IMR-90 (cell line): ENCODE measurements at regions not wholly inside any gene's neighbourhood (a gene's known extent, or its start where the extent isn't known, plus 50 kb on each side); places are given as distances from the start of the nearest gene placed in this dataset.

Experiments used
- ATAC-seq: fragments of 200-7000 bp; cut with Tn5 transposase; 2 replicates; pipeline ENCODE4 v1.9.1; 2020; ENCODE audit warnings: low read depth, mild to moderate bottlenecking, moderate library complexity
- BruUV-seq: library from RNA; stranded (reverse); fragments of 400-500 nt; replicated peaks from 2 replicates; lab custom pipeline; 2021; lab: Mats Ljungman, UMichigan
- CTCF ChIA-PET: fragments of 300-600 bp; formaldehyde crosslinking; extraction: SDS; loops from one replicate; lab custom pipeline; 2021; ENCODE audit warnings: antibody characterized with exemption; lab: Yijun Ruan, JAX
- POLR2A ChIA-PET: fragments of 300-600 bp; sonication (Branson Sonifier 250); formaldehyde crosslinking; loops from one replicate; lab custom pipeline; 2022; ENCODE audit warnings: antibody characterized with exemption; ENCODE audit not compliant: unreplicated experiment; lab: Charles Lee
- DNase-seq: peaks from one replicate; pipeline ENCODE4 v3.0.0; 2013
- H2AFZ ChIP-seq: replicated peaks from 2 replicates; pipeline ENCODE3; 2013; ENCODE audit warnings: low read length, mild to moderate bottlenecking; ENCODE audit not compliant: poor library complexity
- H2AK5ac ChIP-seq: 2 replicates; pipeline ENCODE4 v1.6.1; 2013; ENCODE audit warnings: low read depth, low read length, inconsistent platforms
- H2AK9ac ChIP-seq: replicated peaks from 2 replicates; pipeline ENCODE3; 2013; ENCODE audit warnings: mild to moderate bottlenecking, low read depth, low read length, moderate library complexity; ENCODE audit not compliant: poor library complexity
- H2BK120ac ChIP-seq: 2 replicates; pipeline ENCODE4 v1.6.1; 2013; ENCODE audit warnings: low read depth, low read length, inconsistent platforms
- H2BK15ac ChIP-seq: 3 replicates; pipeline ENCODE4 v1.6.1; 2013; ENCODE audit warnings: low read depth, low read length, inconsistent platforms
- H2BK20ac ChIP-seq: 2 replicates; pipeline ENCODE4 v1.6.1; 2013; ENCODE audit warnings: low read depth, mild to moderate bottlenecking, inconsistent platforms, low read length, moderate library complexity
- H2BK5ac ChIP-seq: 2 replicates; pipeline ENCODE4 v1.6.1; 2013; ENCODE audit warnings: mild to moderate bottlenecking, low read depth, low read length, inconsistent platforms; ENCODE audit not compliant: poor library complexity, severe bottlenecking
- H3K14ac ChIP-seq: replicated peaks from 2 replicates; pipeline ENCODE4 v1.6.1; 2013; ENCODE audit warnings: low read depth, low read length, inconsistent platforms
- H3K18ac ChIP-seq: 2 replicates; pipeline ENCODE4 v1.6.1; 2013; ENCODE audit warnings: low read depth, low read length, control low read depth
- H3K23ac ChIP-seq: 2 replicates; pipeline ENCODE4 v1.6.1; 2013; ENCODE audit warnings: low read depth, low read length, inconsistent platforms
- H3K27ac ChIP-seq: 2 replicates; pipeline ENCODE4 v1.5.1; 2013; ENCODE audit warnings: mild to moderate bottlenecking, control low read depth, low read length; ENCODE audit not compliant: insufficient read depth
- H3K27me3 ChIP-seq: 2 replicates; pipeline ENCODE4 v1.6.1; 2013; ENCODE audit warnings: low read length; ENCODE audit not compliant: control insufficient read depth, insufficient read depth
- H3K36me3 ChIP-seq: 2 replicates; pipeline ENCODE4 v1.6.1; 2013; ENCODE audit warnings: low read length, mixed read lengths; ENCODE audit not compliant: control insufficient read depth, insufficient read depth
- H3K4ac ChIP-seq: 2 replicates; pipeline ENCODE4 v1.6.1; 2013; ENCODE audit warnings: low read depth, low read length, inconsistent platforms
- H3K4me1 ChIP-seq: 2 replicates; pipeline ENCODE4 v1.6.1; 2013; ENCODE audit warnings: low read length, mixed read lengths; ENCODE audit not compliant: control insufficient read depth, insufficient read depth
- H3K4me2 ChIP-seq: 2 replicates; pipeline ENCODE4 v1.6.1; 2013; ENCODE audit warnings: low read depth, mild to moderate bottlenecking, control low read depth, low read length, moderate library complexity
- H3K4me3 ChIP-seq: 2 replicates; pipeline ENCODE4 v1.5.1; 2013; ENCODE audit warnings: low read depth, mild to moderate bottlenecking, control low read depth, low read length, moderate library complexity; ENCODE audit not compliant: insufficient read depth
- H3K56ac ChIP-seq: 2 replicates; pipeline ENCODE4 v1.6.1; 2013; ENCODE audit warnings: low read length, inconsistent platforms; ENCODE audit not compliant: insufficient read depth; ENCODE audit errors: extremely low read depth
- H3K79me1 ChIP-seq, 2 experiments: 2 replicates each; pipeline ENCODE4 v1.6.1; 2013; ENCODE audit warnings: low read length in 2 of 2, inconsistent platforms in 1 of 2, low read depth in 1 of 2
- H3K9ac ChIP-seq: 2 replicates; pipeline ENCODE4 v1.6.1; 2013; ENCODE audit warnings: low read depth, low read length, control low read depth
- H3K9me1 ChIP-seq: 2 replicates; pipeline ENCODE4 v1.6.1; 2013; ENCODE audit warnings: low read length, inconsistent platforms; ENCODE audit not compliant: insufficient read depth
- H3K9me3 ChIP-seq: 2 replicates; pipeline ENCODE4 v1.6.1; 2013; ENCODE audit warnings: low read length; ENCODE audit not compliant: control insufficient read depth, insufficient read depth
- H4K20me1 ChIP-seq: 2 replicates; pipeline ENCODE4 v1.6.1; 2013; ENCODE audit warnings: low read length, inconsistent platforms; ENCODE audit not compliant: insufficient read depth
- H4K5ac ChIP-seq: 2 replicates; pipeline ENCODE4 v1.6.1; 2013; ENCODE audit warnings: mild to moderate bottlenecking, low read depth, low read length, control low read depth
- H4K8ac ChIP-seq, 2 experiments: 2 replicates each; pipeline ENCODE4 v1.6.1; 2013; ENCODE audit warnings: low read depth in 2 of 2, low read length in 2 of 2, control low read depth in 1 of 2, inconsistent platforms in 1 of 2
- H4K91ac ChIP-seq: 2 replicates; pipeline ENCODE4 v1.6.1; 2013; ENCODE audit warnings: low read depth, low read length, inconsistent platforms; ENCODE audit not compliant: insufficient read depth
- BHLHE40 ChIP-seq: fragments of 150-350 bp; IDR thresholded peaks from 2 replicates; pipeline ENCODE4 v1.6.1; 2016; ENCODE audit warnings: mild to moderate bottlenecking, low read depth, low read length
- CEBPB ChIP-seq: IDR thresholded peaks from 2 replicates; pipeline ENCODE4 v1.6.1; 2012; ENCODE audit warnings: low read depth, low read length, improper control_type of control experiment
- CTCF ChIP-seq: conservative IDR thresholded peaks from 2 replicates; pipeline ENCODE4 v1.5.1; 2012; ENCODE audit warnings: mild to moderate bottlenecking, low read depth, low read length, improper control_type of control experiment
- ELK1 ChIP-seq: fragments of 150-350 bp; IDR thresholded peaks from 2 replicates; pipeline ENCODE4 v1.6.1; 2016; ENCODE audit warnings: low read depth, mild to moderate bottlenecking, low read length, moderate library complexity, borderline replicate concordance
- FOS ChIP-seq: fragments of 150-350 bp; IDR thresholded peaks from 2 replicates; pipeline ENCODE4 v1.6.1; 2016; ENCODE audit warnings: low read depth, low read length
- MAFK ChIP-seq: IDR thresholded peaks from 2 replicates; pipeline ENCODE4 v1.6.1; 2012; ENCODE audit warnings: low read depth, low read length, improper control_type of control experiment
- MAZ ChIP-seq: IDR thresholded peaks from 2 replicates; pipeline ENCODE4 v1.6.1; 2012; ENCODE audit warnings: low read depth, mild to moderate bottlenecking, low read length, improper control_type of control experiment, moderate library complexity, borderline replicate concordance
- MXI1 ChIP-seq: IDR thresholded peaks from 2 replicates; pipeline ENCODE4 v1.6.1; 2012; ENCODE audit warnings: low read depth, mild to moderate bottlenecking, low read length, moderate library complexity, borderline replicate concordance
- NFE2L2 ChIP-seq: fragments of 150-350 bp; IDR thresholded peaks from 2 replicates; pipeline ENCODE4 v1.6.1; 2016; ENCODE audit warnings: low read depth, mild to moderate bottlenecking, low read length
- POLR2A ChIP-seq: IDR thresholded peaks from 2 replicates; pipeline ENCODE4 v1.6.1; 2012; ENCODE audit warnings: mild to moderate bottlenecking, low read depth, low read length
- RAD21 ChIP-seq: IDR thresholded peaks from 2 replicates; pipeline ENCODE4 v1.6.1; 2012; ENCODE audit warnings: low read length, improper control_type of control experiment
- RCOR1 ChIP-seq: IDR thresholded peaks from 2 replicates; pipeline ENCODE4 v1.6.1; 2012; ENCODE audit warnings: mild to moderate bottlenecking, low read length, improper control_type of control experiment; ENCODE audit not compliant: insufficient replicate concordance
- RFX5 ChIP-seq: IDR thresholded peaks from 2 replicates; pipeline ENCODE4 v1.8.0; 2012; ENCODE audit warnings: low read depth, mild to moderate bottlenecking, low read length, moderate library complexity
- SMC3 ChIP-seq: fragments of 150-350 bp; IDR thresholded peaks from 2 replicates; pipeline ENCODE4 v1.6.1; 2016; ENCODE audit warnings: low read depth, mild to moderate bottlenecking, antibody characterized with exemption, low read length, moderate library complexity
- USF2 ChIP-seq: fragments of 150-350 bp; IDR thresholded peaks from 2 replicates; pipeline ENCODE4 v1.6.1; 2017; ENCODE audit warnings: mild to moderate bottlenecking, antibody characterized with exemption, low read length, low read depth
- WGBS, 2 experiments: methylation state at CpG; one replicate each; pipeline versions ENCODE4 v1.1.5 to v1.1.7; 2013; ENCODE audit warnings: missing lambda C conversion rate in 2 of 2; ENCODE audit not compliant: insufficient read length in 1 of 2; ENCODE audit errors: extremely low coverage in 2 of 2; 5-methylcytosine and 5-hydroxymethylcytosine counted together
- dilution Hi-C: fragments of 300-500 bp; cut with HindIII; formaldehyde crosslinking; loops from one replicate; pipeline ENCODE4 v1.14.3; 2018; ENCODE audit warnings: low sequenced_read_pairs; ENCODE audit not compliant: unreplicated experiment
- in situ Hi-C: fragments of 300-500 bp; cut with MboI; formaldehyde crosslinking; loops from 3 replicates; pipeline ENCODE4 v1.14.3; 2019; ENCODE audit warnings: low sequenced_read_pairs, inconsistent platforms, mixed read lengths
- intact Hi-C: fragments of 100-400 bp; cut with micrococcal nuclease; formaldehyde crosslinking; loops from 2 replicates; pipeline ENCODE4 v1.10.0; 2022

GRCh38 chr4:23993373-23993772, 103.5 kb upstream of the PPARGC1A start:
- Histone ChIP-seq H4K8ac (no peak overlapping the region), H4K91ac (no peak overlapping the region), H3K56ac (no peak overlapping the region), H2BK15ac (no peak overlapping the region), H3K4ac (no peak overlapping the region), H3K4me3 (no peak overlapping the region), H2BK20ac (no peak overlapping the region), H3K18ac (no peak overlapping the region), H3K27me3 (no peaks in the 10 kb centered on the region), H4K5ac (no peak overlapping the region), H2AK9ac (no peak overlapping the region), H4K20me1 (no peaks in the 10 kb centered on the region), H2BK5ac (no peak overlapping the region), H3K36me3 (no peaks in the 10 kb centered on the region), H3K14ac (no peak overlapping the region), H3K9ac (no peak overlapping the region), H2BK120ac (no peak overlapping the region), H3K9me3 (no peaks in the 10 kb centered on the region), H3K79me1 (no peaks in the 10 kb centered on the region), H3K27ac (no peak overlapping the region), H2AK5ac (no peak overlapping the region), H3K9me1 (no peaks in the 10 kb centered on the region), H3K4me1 (no peaks in the 10 kb centered on the region), H3K4me2 (no peak overlapping the region), H2AFZ (no peak overlapping the region), H3K23ac (no peak overlapping the region)
- intact Hi-C loops (no loop called here), in situ Hi-C loops (no loop called here), dilution Hi-C loops (no loop called here)
- ChIA-PET CTCF (no interaction called here), POLR2A (no interaction called here)
- no peak for ATAC-seq
- BruUV-seq: no TSS peak
- DNase-seq: no peak
- WGBS, 2 experiments: no CpG with 5 or more reads among the region's 1 CpG
- TF ChIP-seq NFE2L2: no peak
- TF ChIP-seq CEBPB: no peak
- TF ChIP-seq FOS: no peak
- TF ChIP-seq BHLHE40: no peak
- TF ChIP-seq ELK1: no peak
- no peak for TF ChIP-seq MAFK
- TF ChIP-seq MXI1: no peak
- TF ChIP-seq RCOR1: no peak
- no peak for TF ChIP-seq POLR2A
- no peak for TF ChIP-seq RAD21
- no peak for TF ChIP-seq RFX5
- TF ChIP-seq MAZ: no peak
- no peak for TF ChIP-seq CTCF
- TF ChIP-seq SMC3: no peak
- TF ChIP-seq USF2: no peak
